Upper lobe of right lung (tissue), 1 donor: ENCODE measurements at regions not wholly inside any gene's neighbourhood (a gene's known extent, or its start where the extent isn't known, plus 50 kb on each side); places are given as distances from the start of the nearest gene placed in this dataset.
"Not testable (repeated sequence)": the region's sequence is repeated elsewhere in the genome, so short reads cannot be mapped to it uniquely, and the experiment has no call there.

Source experiments
- ATAC-seq: fragments of 200-7000 bp; cut with Tn5 transposase; one replicate; pipeline ENCODE4 v1.9.1; 2020; ENCODE audit warnings: mild to moderate bottlenecking, moderate library complexity
- DNase-seq: peaks from one replicate; pipeline ENCODE4 v3.0.0-alpha.2; 2020
- H3K27ac ChIP-seq: fragments of 200-600 bp; one replicate; pipeline ENCODE4 v1.8.0; 2022
- H3K27me3 ChIP-seq: fragments of 200-600 bp; one replicate; pipeline ENCODE4 v1.8.0; 2022; ENCODE audit warnings: mild to moderate bottlenecking
- H3K36me3 ChIP-seq: fragments of 200-600 bp; one replicate; pipeline ENCODE4 v1.8.0; 2022
- H3K4me1 ChIP-seq: fragments of 200-600 bp; one replicate; pipeline ENCODE4 v1.8.0; 2022
- H3K4me3 ChIP-seq: fragments of 200-600 bp; one replicate; pipeline ENCODE4 v1.8.0; 2022; ENCODE audit warnings: mild to moderate bottlenecking
- H3K9me3 ChIP-seq: fragments of 200-600 bp; one replicate; pipeline ENCODE4 v1.8.0; 2022
- CTCF ChIP-seq: fragments of 200-600 bp; IDR thresholded peaks from one replicate; pipeline ENCODE4 v1.8.0; 2022; ENCODE audit warnings: antibody characterized with exemption
- intact Hi-C: fragments of 100-400 bp; cut with DNase I; formaldehyde crosslinking; loops from one replicate; pipeline ENCODE4 v1.11.0; 2022
- donor health status: DM: no; HTN: yes; CAD: no; lungs with severe emphysema.

GRCh38 chr6:4250645-4251044 is 115.3 kb upstream of the ECI2 start:
- H3K4me3 ChIP-seq: no peak overlapping the region
- TF ChIP-seq CTCF: no peak
- H3K9me3 ChIP-seq: no peaks in the 10 kb centered on the region
- no peak overlapping the region for H3K27ac ChIP-seq
- intact Hi-C loops: no loop called here
- peaks cover 10% of the 10 kb centered on the region for H3K4me1 ChIP-seq
- ATAC-seq (no peak), DNase-seq (no peak)
- no peaks in the 10 kb centered on the region for H3K27me3 ChIP-seq
- no peaks in the 10 kb centered on the region for H3K36me3 ChIP-seq

- H3K27me3 ChIP-seq, H3K27ac ChIP-seq, H3K4me1 ChIP-seq, H3K9me3 ChIP-seq, H3K4me3 ChIP-seq, H3K36me3 ChIP-seq, intact Hi-C loops, DNase-seq, ATAC-seq: not testable (repeated sequence)
Measured at GRCh38 chr6:4243832-4244231, 108.5 kb upstream of the ECI2 start.

GRCh38 chr6:4243237-4243636 is 107.9 kb upstream of the ECI2 start:
- ATAC-seq: no peak
- Histone ChIP-seq H3K4me3 (no peak overlapping the region), H3K4me1 (no peaks in the 10 kb centered on the region), H3K27me3 (no peaks in the 10 kb centered on the region), H3K36me3 (no peaks in the 10 kb centered on the region), H3K27ac (no peak overlapping the region), H3K9me3 (no peaks in the 10 kb centered on the region)
- DNase-seq: no peak
- TF ChIP-seq CTCF: no peak
- intact Hi-C loops: no loop called here

GRCh38 chr6:4242601-4243000 is 107.2 kb upstream of the ECI2 start:
- TF ChIP-seq CTCF: no peak
- H3K36me3 ChIP-seq: no peaks in the 10 kb centered on the region

GRCh38 chr6:4240148-4240547 is 104.8 kb upstream of the ECI2 start:
- Histone ChIP-seq H3K4me1 (no peaks in the 10 kb centered on the region), H3K36me3 (no peaks in the 10 kb centered on the region), H3K27me3 (no peaks in the 10 kb centered on the region), H3K9me3 (no peaks in the 10 kb centered on the region), H3K27ac (no peak overlapping the region), H3K4me3 (no peak overlapping the region)
- ATAC-seq (no peak), DNase-seq (no peak)
- TF ChIP-seq CTCF: no peak
- intact Hi-C loops: no loop called here

More at GRCh38 chr6:4242601-4243000, 107.2 kb upstream of the ECI2 start:
- no peaks in the 10 kb centered on the region for H3K27me3 ChIP-seq
- intact Hi-C loops: no loop called here
- H3K4me1 ChIP-seq: no peaks in the 10 kb centered on the region
- H3K27ac ChIP-seq: no peak overlapping the region
- DNase-seq (no peak), ATAC-seq (no peak)
- no peak overlapping the region for H3K4me3 ChIP-seq
- no peaks in the 10 kb centered on the region for H3K9me3 ChIP-seq

- ATAC-seq: no peak
Measured at GRCh38 chr6:4225161-4225872, 89.9 kb upstream of the ECI2 start.

More at GRCh38 chr6:4225161-4225872, 89.9 kb upstream of the ECI2 start:
- Histone ChIP-seq H3K4me1 (no peaks in the 10 kb centered on the region), H3K9me3 (no peaks in the 10 kb centered on the region), H3K36me3 (no peaks in the 10 kb centered on the region), H3K4me3 (no peak overlapping the region), H3K27me3 (no peaks in the 10 kb centered on the region), H3K27ac (no peak overlapping the region)
- DNase-seq: no peak
- TF ChIP-seq CTCF: no peak
- intact Hi-C loops: no loop called here
